VCaP (cell line): ENCODE measurements at regions not wholly inside any gene's neighbourhood (a gene's known extent, or its start where the extent isn't known, plus 50 kb on each side); places are given as distances from the start of the nearest gene placed in this dataset.

Experiments used
- H3K27ac ChIP-seq: fragments of 450-650 bp; 2 replicates; pipeline ENCODE4 v1.5.1; 2017
- TF ChIP-seq, protein P1 (sequence below): fragments of 450-650 bp; conservative IDR thresholded peaks from 2 replicates; pipeline ENCODE4 v1.5.1; 2017; ENCODE audit warnings: mild to moderate bottlenecking, moderate library complexity

DNA sequence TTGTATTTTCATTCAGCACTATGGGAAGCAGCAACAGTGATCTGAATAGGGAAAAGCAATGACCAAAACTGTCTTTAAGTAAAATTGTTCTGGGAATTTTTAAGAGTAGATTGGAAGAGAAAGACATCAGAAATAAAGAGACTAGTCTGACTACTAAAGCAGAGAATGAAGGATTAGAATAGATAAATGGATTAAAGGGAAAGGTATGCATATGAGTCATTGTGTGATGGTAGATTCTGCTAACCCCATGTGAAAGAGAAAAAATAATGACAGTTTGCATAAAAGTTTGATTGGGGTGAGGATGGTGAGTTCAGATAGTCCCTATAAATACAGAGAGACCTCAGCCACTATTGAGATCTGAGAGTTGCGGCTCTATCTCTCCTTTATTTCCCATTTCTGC, 139.6 kb upstream of the DCC start:
- TF ChIP-seq, protein P1, sequence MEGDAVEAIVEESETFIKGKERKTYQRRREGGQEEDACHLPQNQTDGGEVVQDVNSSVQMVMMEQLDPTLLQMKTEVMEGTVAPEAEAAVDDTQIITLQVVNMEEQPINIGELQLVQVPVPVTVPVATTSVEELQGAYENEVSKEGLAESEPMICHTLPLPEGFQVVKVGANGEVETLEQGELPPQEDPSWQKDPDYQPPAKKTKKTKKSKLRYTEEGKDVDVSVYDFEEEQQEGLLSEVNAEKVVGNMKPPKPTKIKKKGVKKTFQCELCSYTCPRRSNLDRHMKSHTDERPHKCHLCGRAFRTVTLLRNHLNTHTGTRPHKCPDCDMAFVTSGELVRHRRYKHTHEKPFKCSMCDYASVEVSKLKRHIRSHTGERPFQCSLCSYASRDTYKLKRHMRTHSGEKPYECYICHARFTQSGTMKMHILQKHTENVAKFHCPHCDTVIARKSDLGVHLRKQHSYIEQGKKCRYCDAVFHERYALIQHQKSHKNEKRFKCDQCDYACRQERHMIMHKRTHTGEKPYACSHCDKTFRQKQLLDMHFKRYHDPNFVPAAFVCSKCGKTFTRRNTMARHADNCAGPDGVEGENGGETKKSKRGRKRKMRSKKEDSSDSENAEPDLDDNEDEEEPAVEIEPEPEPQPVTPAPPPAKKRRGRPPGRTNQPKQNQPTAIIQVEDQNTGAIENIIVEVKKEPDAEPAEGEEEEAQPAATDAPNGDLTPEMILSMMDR = no peak

DNA sequence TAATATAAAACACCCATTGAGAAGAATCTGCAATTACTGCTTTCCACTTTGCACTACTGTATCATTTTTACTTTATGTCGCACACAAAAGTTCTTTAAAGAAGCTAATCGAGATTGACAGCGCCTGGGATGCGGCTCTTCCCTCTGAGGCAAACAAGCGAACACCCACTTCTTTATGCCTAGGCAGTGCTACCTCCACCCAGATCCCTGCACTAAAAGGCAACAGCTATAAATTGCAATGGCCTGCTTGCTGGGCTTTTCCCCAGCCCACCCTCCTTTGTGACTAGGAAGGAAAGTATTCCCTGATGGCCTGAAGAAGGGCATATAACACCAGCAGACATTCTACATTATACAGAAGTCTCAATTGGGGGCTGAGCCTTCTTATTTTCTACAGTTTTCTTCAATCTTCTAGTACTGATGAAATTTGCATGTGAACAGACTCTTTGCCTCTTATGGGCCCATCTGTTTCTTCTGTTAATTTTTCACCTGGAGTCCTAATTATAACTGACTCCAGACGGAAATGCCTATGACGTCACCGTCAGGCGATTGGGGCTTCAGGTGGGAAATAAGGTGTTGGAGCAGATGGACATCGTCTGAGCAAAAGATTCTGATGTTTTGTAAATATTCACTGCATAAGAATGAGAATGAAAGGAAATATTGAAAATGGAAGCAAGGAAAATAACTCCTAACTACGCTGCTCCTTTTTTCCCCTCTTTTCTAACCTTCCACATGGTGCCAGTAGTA, 138.9 kb upstream of the DCC start:
- no peak overlapping the region for H3K27ac ChIP-seq
- TF ChIP-seq, protein P1 = no peak

More for the DNA sequence above, 139.6 kb upstream of the DCC start:
- no peak overlapping the region for H3K27ac ChIP-seq

DNA sequence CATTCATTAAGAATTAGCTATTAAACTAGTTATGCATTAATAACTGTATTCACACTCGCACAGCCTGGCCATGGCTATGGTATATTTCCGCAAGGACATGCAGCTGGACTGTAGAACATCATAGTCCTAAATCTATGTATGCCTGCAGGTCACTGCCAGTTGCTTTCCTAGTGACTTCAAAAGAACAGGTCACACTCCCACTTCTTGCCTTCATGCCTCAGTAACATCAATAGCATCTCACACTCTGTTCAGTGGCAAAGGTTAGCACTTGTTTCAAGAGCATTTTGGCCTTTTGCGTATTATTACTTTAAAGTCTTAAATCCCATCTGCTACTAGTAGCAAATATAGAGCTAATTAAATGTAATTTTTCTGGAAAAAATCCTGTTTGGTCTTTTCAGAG, 131.4 kb upstream of the DCC start:
- TF ChIP-seq, protein P1 = no peak
- no peak overlapping the region for H3K27ac ChIP-seq

DNA sequence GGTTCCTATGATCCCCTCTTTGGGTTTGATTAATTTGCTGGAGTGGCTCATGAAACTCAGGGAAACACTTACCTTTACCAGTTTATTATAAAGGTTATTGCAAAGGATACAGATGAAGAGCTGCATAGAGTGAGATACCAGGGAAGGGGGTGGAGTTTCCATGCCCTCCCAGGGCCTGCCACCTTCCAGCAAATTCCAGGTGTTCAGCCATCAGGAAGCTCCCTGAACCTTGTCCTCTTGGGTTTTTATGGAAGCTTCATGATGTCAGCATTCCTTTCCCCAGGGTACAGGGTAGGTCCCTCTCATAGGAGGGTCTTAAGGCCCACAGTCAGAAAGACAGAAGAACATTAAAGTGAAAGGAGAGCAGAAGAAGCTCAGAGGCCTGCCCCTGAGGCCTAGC, 123.9 kb upstream of the DCC start:
- TF ChIP-seq, protein P1 = no peak
- no peak overlapping the region for H3K27ac ChIP-seq

- TF ChIP-seq, protein P1 = no peak
- no peak overlapping the region for H3K27ac ChIP-seq
Observed at GRCh38 chr18:52216666-52217065, 123.3 kb upstream of the DCC start.

- TF ChIP-seq, protein P1 = no peak
- no peak overlapping the region for H3K27ac ChIP-seq
Observed at GRCh38 chr18:52219102-52219501, 120.9 kb upstream of the DCC start.

GRCh38 chr18:52220062-52220591, 119.9 kb upstream of the DCC start:
- no peak overlapping the region for H3K27ac ChIP-seq
- TF ChIP-seq, protein P1 = no peak
